HuH-7.5 (cell line): ENCODE measurements at regions not wholly inside any gene's neighbourhood (a gene's known extent, or its start where the extent isn't known, plus 50 kb on each side); places are given as distances from the start of the nearest gene placed in this dataset.

ENCODE experiments used
- DNase-seq: peaks from one replicate; pipeline ENCODE4 v3.0.0; 2011; ENCODE audit warnings: low spot score

DNA sequence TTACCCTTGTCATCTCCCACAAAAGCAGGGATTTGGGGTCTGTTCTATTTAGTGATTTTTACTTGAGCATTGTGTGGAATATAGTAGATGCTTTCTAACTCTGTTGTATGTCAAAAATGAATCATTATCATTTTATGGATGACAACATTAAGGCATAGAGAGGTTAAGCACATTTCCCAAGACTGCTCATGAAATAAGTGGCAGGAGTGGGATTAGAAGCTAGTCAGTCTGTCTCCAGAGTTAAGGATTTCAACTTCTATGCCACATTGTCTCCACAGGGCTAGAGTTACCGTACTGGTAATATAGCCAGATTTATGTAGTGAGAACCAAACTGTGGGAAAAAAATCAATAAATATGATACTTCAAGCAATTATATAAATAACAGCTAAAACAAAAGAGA, 170.6 kb upstream of the DCN start:
- no peak for DNase-seq

DNA sequence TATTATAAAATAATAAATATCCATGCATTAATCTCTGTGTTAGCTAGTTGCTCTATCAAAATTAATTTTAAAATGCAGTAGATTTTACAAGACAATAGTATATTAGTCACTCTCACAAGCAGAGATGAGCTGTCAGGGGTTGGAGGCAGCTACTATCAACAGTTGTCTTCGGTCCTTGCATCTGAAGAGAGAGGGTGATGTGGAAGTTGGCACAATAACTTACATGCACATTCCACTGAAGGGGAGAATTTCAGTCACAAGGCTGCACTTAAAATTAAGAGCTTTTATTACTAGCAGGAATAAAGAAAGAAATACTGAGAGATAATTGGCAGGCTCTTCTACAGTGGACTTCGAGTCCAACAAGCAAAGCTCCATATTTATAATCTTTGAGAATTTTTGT, 166.9 kb upstream of the DCN start:
- DNase-seq: no peak

DNA sequence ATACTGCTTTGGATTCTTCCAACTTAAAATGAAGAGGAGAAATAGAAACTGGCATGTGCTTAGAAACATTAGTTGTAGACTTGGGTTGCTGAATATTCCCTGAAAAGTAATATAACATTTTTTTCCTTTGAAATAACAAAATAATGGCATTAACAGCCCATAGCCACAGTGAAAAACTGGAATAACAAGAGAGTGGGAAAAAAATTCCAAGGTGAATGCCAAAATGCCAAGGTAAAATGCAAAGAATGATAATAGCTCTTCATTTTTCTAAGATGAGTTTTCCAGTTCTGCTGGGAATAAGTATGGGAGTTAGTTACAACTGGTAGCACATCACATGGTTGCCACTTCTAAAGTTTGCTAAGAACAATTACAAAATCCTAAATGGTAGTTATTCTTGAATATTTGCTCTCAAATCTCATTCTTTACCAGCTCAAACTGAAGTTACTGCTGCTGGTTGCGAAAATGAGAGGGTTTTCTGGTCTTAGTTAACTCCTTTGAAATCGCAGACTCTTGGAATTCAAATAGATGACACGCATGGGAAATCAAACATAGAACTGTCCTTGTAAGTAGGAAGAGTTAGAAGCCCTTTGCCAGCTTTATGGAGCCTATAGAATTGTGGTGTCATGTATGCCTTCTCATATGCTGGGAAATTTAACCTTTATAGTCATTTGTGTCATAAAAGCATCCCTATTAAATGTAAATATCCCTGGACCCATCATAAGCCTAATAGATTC, 165.0 kb upstream of the DCN start:
- no peak for DNase-seq

DNA sequence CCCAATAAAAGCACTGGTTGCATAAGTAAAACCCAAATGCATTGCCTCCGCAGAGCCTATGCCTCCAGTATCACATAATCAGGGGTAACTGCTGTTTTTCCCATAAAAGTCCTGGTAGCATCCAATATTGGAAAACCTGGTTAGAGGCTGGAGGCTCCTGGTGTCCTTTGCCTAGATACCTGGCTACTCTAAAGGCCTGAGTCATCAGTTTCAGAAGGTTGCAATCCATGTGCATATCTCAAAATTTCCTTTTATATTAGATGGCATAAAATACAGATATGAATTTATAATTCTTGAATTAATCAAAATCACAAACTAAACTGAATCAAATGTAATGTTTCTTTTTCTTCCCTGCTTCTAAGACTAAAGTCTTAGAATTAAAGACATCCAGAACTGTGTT, 164.2 kb upstream of the DCN start:
- no peak for DNase-seq

DNA sequence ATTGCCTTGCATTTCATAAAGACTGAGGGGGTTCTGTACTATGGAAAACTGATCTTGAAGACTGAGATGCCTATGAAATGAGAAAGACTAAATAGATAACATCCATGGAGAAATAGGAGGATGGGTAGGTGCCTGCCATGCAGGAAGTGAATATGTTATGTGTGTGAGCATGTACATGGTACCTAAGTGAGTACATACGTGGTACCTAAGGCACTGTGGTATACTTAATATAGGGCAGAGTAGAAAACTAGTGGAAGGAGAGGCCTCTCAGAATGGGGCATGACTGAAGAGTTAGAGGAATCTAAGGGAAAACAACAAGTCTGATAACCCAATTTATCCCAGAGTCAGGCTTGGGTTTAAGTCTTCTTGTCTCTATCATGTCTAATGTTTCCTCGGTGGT, 161.8 kb upstream of the DCN start:
- DNase-seq: no peak

DNA sequence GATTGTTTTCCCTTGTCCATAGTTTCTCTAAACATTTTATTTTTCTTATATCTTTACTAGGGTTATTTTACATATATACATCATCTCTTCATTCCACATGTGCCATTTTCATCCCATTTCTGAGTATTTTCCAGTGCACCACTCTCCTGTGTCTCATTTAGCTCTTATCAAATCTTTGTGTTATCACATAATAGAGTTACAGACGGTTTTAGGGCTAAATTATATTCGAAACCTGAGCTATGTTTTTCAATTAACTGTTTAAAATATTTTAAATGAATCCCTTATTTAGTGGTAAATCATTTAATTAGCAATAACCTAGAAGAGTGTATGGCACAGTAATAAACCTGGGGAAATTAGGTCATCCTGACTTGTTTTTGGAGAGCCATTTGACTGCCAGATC, 160.4 kb upstream of the DCN start:
- no peak for DNase-seq

DNA sequence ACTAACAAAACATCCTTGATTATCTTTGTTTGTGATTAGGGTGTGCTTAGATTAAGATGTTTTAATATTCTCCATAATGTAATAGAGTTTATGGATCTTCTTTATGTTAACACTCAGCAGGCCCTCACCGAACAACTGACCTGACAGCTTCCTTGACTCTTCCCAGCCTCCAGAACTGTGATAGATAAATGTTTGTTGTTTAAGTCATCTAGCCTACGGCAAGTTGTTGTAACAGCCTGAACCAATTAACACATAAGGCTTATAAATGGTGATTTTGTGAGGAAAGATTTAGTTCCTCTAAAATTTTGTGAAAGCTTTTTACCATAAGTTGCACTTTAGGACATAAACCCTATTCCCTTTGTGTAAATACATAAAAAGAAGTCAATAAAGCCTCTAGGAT, 156.5 kb upstream of the DCN start:
- DNase-seq: no peak

DNA sequence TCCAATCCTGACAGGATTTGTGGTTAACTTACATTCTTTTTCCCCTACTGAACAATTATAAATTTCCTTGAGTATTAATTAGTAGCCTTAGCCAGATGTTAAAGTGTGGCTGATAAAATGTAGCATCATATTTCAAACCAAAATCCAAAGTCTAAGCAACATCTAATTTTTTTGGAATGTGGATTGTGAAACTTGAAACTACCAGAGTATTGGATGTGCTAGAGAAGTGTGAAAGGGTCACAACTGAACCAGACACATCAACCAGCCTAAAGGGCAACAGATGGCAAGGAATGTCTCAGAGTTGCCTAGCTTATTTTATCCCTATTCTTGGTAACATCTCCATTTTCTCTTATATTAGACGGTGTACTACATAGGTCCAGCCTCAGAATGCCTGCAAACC, 153.1 kb upstream of the DCN start:
- DNase-seq: no peak

DNA sequence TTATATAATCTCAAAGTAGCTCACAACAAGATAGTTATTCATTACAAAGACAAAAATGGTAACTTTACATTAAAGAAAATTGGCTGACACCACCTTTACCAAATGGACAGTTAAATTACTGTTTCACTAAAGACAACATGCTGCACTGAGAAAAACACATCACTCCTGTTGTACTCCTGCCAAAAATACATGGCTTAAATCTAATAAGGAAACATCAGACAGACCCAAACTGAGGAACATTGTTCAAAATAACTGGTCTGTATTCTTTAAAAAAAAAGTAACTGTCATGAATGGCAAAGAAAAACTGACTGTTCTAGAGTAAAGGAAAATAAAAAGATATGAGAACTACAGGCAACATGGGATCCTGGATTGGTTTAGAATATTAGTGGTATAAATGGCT, 151.3 kb upstream of the DCN start:
- no peak for DNase-seq

DNA sequence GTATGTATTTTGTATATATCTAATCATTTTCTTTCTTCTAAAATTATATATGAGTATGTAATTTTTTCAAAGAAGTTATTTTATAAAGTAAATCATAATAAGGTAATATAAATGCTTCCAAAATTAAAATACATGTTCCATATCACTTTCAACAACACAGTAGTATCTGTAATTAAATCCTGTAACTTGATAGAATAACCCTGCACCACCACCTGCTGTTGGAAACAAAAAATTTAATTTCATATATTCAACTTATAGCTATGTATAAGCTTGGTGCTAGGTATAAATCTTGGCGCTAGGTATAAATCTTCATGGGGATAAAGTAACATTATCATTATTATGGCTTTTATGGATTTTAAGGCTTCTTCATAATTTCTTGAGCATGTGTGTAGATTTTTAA, 149.7 kb upstream of the DCN start:
- no peak for DNase-seq

DNA sequence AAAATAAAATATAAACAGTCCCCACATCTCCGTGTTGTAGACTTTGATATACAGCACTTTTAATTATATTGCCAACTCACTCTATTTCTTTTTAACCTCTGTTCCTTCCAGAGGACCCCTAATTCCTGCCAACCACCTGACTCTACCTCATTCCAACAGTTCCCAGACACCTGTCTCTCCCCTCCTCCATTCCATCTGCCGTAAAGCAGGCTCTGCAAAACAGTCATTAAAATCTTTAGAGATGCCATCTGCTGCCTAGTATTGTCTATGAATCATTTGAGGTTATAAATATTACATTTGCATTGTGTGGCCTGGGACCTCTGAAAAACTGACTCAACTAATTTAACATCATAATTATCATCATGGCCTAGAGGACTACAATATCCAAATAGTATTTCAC, 148.8 kb upstream of the DCN start:
- DNase-seq: no peak

DNA sequence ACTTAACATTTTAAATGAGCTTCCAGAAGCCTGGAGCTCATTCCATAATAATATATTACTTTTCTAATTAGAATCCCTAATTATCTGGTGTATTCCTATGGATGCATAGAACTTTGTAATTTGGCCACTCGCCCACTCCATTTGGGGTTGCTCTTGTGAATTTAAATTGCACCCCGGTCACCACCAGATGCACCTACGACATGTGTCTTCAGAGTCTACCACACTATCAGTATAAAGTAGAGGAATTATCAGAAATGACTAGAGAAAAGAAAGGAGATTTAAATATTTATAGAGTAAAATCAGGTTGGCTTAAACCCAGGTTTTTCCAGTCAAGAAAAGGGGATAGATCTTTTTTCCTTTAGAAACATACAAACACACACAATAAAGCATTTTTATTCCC, 145.8 kb upstream of the DCN start:
- no peak for DNase-seq

DNA sequence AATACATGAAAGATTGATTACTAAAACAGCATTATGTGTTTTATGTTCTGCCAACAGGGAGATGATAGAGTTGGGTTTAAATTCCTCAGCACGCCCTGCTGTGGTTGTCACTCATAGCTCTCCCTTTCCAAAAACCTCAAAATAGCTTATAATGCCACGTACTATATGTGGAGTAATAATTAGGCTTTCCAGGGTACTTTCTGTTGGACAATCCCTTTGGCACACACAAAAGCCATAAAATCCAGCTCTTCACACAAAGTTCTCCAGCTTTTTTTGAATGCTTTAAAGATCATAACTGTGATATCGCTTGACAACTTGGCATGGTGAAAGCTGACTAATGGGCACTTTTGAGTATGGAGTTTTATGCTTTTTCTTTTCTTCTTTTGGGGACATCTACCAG, 145.3 kb upstream of the DCN start:
- DNase-seq: no peak

DNA sequence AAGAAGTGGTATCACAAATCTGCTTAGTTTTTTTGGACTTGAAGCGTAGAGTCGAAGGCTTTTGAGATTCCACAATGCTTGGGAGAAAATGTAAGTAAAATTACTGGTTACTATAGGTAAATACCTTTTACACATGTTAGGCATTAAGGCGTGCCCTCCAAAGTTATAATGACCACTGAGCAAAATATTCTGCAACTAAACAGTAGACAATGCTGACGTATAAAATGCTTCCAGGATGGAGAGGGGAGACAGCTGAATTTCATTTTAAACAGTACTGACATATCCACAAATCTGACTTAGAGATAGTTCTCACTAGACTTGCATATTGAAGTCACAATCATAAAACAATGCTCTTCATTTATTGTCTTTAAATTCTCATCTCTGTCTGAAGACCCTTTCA, 144.5 kb upstream of the DCN start:
- no peak for DNase-seq

DNA sequence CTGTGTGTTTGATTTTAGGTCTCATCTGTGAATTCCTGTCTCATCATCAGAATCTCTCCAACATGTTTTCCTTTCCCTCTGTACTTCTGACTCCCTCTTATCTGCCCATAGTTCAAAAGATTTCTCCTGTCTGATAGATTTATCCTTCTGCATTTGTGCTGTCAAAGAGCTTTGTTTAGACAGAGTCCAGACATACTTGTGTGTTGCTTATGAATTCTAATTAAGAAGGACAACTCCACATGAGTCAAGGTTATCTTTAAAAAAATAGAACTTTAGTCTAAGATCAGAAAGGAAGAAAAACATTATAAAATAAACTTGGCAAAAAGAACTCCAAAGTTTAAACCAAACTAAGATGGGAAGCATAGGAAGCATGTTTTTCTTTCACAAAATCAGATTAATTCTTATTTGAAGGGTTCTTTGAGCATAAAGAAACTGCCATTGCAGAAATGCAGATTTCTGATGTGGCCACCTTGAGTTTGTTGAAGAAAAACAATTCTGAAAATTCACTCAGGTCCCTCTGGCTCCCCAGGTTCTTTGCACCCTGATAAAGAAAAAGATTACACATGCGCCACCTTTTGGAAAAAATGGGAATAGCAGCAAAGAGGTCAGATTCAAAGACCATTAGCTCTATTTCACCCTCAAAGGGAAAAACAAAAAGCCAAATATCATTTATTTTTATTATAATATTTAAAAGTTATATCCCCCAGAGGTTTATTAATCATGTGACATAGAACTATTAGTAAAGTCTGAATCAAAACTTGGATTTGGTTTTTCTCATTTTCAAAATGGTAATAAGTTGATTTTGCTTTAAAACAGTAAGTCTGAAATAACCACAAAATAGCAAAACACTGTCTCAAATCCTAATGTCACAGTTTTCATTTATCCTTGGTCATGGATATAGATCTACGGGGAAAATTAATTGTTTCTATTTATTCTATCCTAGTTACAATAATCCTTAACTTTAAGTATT, 143.7 kb upstream of the DCN start:
- DNase-seq: peak; percentile 4

DNA sequence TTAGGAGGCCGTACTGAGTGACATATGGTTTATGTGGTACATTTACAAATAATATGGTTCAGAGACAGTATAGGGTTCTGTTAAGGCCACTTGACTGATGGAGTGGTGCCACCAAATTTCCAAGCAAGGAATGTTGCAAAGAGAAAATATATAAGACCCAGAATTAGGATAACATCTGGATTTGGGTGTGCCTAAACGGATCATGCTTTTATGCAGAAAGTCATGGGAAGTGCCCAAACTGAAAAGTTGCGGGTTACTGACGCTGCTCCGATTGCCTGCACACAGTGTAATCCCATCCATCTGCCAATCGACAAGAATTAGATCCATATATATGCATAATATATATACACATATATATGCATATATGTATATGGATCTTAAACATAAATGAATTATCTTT, 138.4 kb upstream of the DCN start:
- no peak for DNase-seq

DNA sequence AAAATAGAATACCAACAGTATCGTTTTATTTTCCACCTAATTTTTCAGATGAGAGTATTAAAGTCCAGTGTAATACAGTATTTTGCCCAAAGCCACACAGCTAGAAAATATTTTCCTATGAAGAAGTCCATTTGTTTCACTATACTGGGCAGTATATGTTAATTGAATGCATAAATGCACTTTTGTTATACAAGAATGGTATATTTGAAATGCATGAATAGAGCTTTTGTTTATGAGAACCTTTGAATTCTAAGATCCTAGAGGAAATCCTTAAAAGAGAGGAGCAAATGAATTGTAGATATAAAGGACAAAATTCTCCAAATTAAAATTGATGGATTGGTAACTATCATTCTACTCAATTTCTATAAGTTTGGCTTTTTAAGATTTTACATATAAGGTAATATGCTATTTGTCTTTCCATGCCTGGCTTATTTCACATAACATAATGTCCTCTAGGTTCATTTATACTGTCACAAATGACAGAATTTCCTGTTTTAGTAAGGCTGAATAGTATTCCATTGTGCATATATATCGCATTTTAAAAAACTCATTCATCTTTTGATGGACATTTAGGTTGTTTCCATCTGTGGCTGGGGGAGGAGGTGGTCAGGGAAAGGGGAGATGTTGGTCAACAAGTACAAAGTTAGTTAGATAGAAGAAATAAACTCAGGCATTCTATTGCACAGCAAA, 136.6 kb upstream of the DCN start:
- DNase-seq: no peak

DNA sequence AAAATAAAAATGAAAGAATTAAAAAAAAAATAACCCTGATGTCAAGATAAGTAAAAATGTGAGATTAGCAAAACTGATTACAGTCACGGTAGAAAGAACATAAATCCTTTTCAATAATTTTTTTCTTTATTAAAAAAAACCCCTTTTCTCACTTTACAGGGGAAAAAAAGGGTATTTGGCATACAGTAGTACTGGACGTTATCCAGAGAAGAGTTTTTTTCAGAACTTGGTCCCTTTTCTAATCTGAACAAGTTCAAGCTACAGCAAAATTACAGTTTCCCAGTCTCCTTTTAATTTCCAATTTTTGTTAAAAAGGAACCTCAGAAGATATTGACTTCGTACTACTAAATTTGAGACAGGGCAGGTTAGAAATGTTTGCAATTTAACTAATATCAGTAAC, 134.7 kb upstream of the DCN start:
- no peak for DNase-seq

DNA sequence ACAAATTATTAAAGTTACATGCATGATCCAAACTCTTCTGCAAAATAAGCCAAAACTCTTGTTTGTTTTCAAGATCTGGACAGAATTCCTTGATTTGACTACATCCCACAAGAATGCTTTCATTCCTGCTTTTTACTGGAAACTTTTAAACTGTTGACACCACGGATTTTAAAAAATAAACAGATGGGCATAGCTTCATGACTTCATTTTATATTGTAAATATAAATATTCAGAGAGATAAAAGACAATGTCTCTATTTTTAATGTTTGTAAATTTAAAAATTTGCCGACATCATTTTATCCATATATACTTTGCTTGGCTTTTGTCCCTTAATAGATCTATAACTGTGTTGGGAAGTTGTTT, 134.3 kb upstream of the DCN start:
- no peak for DNase-seq

DNA sequence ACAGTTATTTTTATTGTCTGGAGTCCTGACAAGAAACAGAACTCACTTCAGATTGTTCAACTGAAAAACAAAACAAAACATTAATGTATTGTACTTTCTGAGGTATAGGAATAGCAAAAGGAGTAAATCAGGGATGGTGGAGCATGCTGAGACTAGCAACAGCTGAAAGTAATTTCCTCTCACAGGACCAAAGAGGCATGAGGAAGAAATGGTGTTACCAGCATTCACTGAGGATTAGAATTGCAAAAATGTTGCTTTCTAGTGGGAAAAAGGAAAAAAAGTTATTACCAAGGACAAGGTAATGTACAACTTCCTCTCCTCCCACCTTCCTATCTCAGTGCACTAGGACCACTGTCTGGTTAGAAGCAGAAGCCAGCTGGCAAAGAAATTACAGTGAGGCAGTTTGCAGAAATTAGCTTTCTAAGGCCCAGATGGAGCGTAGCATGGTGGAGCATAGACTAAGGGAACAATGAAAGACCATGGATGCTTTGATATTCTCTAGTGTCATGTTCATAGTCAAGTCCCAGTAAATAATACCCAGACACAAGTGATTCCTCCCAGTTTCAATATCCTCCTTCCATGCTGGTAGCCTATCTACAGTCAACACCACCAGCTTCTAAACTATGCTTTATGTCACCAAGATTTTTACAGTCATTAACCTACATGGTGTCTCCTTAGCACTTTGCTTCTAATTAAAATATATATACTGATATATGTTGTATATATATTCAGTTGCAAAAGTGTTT, 133.7 kb upstream of the DCN start:
- DNase-seq: no peak

DNA sequence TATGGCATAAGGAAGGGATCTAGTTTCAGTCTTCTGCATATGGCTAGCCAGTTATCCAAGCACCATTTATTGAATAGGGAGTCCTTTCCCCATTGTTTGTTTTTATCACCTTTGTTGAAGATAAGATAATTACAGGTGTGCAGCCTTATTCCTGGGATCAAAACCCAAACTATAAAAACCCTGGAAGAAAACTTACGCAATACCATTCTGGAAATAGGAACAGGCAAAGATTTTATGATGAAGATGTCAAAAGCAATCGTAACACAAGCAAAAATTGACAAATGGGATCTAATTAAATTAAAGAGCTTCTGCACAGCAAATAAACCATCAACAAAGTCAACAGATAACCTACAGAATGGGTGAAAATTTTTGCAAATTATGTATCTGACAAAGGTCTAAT, 128.5 kb upstream of the DCN start:
- DNase-seq: no peak

DNA sequence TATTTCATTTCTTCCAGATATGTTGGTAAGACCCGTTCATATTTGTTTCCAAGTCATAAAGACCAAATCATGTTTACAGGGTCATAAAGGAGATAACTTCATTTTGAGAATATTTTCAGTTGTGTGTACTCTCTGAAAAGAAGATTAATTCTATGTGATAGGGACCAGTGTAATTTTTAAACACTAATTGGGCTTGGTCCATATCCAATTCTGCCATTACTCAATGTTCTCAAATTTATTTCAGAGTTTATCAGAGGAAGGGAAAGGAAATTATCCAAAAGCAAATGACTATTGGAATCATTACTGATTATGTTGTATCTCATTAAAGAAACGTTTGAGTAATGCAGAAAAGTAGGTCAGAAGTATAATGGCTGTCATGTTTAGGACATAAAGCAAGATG, 126.8 kb upstream of the DCN start:
- no peak for DNase-seq
